Mesodermal cell (in vitro differentiated cells): ENCODE measurements at regions not wholly inside any gene's neighbourhood (a gene's known extent, or its start where the extent isn't known, plus 50 kb on each side); places are given as distances from the start of the nearest gene placed in this dataset.
"Not testable (repeated sequence)": the region's sequence is repeated elsewhere in the genome, so short reads cannot be mapped to it uniquely, and the experiment has no call there.

Source experiments
- H3K27ac ChIP-seq: 2 replicates; pipeline ENCODE4 v1.7.0; 2013; ENCODE audit warnings: mild to moderate bottlenecking, low read depth, low read length, moderate library complexity; ENCODE audit not compliant: severe bottlenecking
- H3K36me3 ChIP-seq: 2 replicates; pipeline ENCODE4 v1.7.1; 2013; ENCODE audit warnings: mild to moderate bottlenecking, low read length, moderate library complexity; ENCODE audit not compliant: control insufficient read depth, insufficient read depth
- H3K4me1 ChIP-seq: one replicate; pipeline ENCODE4 v1.7.1; 2013; ENCODE audit warnings: mild to moderate bottlenecking, low read length; ENCODE audit not compliant: insufficient read depth, control insufficient read depth, poor library complexity, severe bottlenecking
- H3K4me3 ChIP-seq: 2 replicates; pipeline ENCODE4 v1.7.0; 2013; ENCODE audit warnings: low read length, control low read depth, mild to moderate bottlenecking; ENCODE audit not compliant: insufficient read depth, poor library complexity, severe bottlenecking; ENCODE audit errors: extremely low read depth
- H3K9me3 ChIP-seq: 2 replicates; pipeline ENCODE4 v1.7.1; 2013; ENCODE audit warnings: mild to moderate bottlenecking, low read length, moderate library complexity; ENCODE audit not compliant: control insufficient read depth
- WGBS, 2 experiments: methylation state at CpG; one replicate each; pipeline ENCODE4 v1.1.5; 2013; ENCODE audit warnings: missing lambda C conversion rate in 2 of 2; ENCODE audit not compliant: insufficient coverage in 2 of 2; 5-methylcytosine and 5-hydroxymethylcytosine counted together

- no peak overlapping the region for H3K27ac ChIP-seq
- no peak overlapping the region for H3K4me3 ChIP-seq
- H3K4me1 ChIP-seq: no peaks in the 10 kb centered on the region
- 88 to 95% methylated on average over 2 of the region's 2 CpGs for WGBS, 2 experiments
- H3K9me3 ChIP-seq: no peaks in the 10 kb centered on the region
- H3K36me3 ChIP-seq: no peaks in the 10 kb centered on the region
Observed at GRCh38 chr4:115970859-115971258, 857.4 kb upstream of the NDST4 start.

GRCh38 chr4:115969756-115970155 is 856.3 kb upstream of the NDST4 start:
- no peak overlapping the region for H3K4me3 ChIP-seq
- H3K36me3 ChIP-seq: no peaks in the 10 kb centered on the region
- no peak overlapping the region for H3K27ac ChIP-seq
- WGBS, 2 experiments: 86 to 100% methylated on average over 1 of the region's 1 CpG
- H3K4me1 ChIP-seq: no peaks in the 10 kb centered on the region
- no peaks in the 10 kb centered on the region for H3K9me3 ChIP-seq

- Histone ChIP-seq H3K27ac (no peak overlapping the region), H3K36me3 (no peaks in the 10 kb centered on the region), H3K4me1 (no peaks in the 10 kb centered on the region), H3K4me3 (no peak overlapping the region), H3K9me3 (no peaks in the 10 kb centered on the region)
- WGBS, 2 experiments: 100% methylated on average over 2 of the region's 3 CpGs; no CpG with 5 or more reads in 1 of the 2 experiments
Observed at GRCh38 chr4:115965588-115965987, 852.2 kb upstream of the NDST4 start.

- WGBS, 2 experiments: 100% methylated on average over 1 of the region's 6 CpGs; no CpG with 5 or more reads in 1 of the 2 experiments
- H3K9me3 ChIP-seq, H3K4me3 ChIP-seq, H3K27ac ChIP-seq, H3K4me1 ChIP-seq, H3K36me3 ChIP-seq: not testable (repeated sequence)
Observed at GRCh38 chr4:115956054-115956796, 842.8 kb upstream of the NDST4 start.

GRCh38 chr4:115950806-115951205 is 837.4 kb upstream of the NDST4 start:
- Histone ChIP-seq H3K27ac (no peak overlapping the region), H3K4me3 (no peak overlapping the region), H3K36me3 (no peaks in the 10 kb centered on the region), H3K4me1 (no peaks in the 10 kb centered on the region), H3K9me3 (no peaks in the 10 kb centered on the region)
- 88 to 96% methylated on average over 10 of the region's 10 CpGs for WGBS, 2 experiments

- H3K36me3 ChIP-seq, H3K4me3 ChIP-seq, H3K27ac ChIP-seq, H3K9me3 ChIP-seq, H3K4me1 ChIP-seq: not testable (repeated sequence)
- no CpG with 5 or more reads among the region's 3 CpGs for WGBS, 2 experiments
Observed at GRCh38 chr4:115949974-115950743, 836.7 kb upstream of the NDST4 start.

GRCh38 chr4:115945026-115945425 is 831.6 kb upstream of the NDST4 start:
- 83% methylated on average over 2 of the region's 3 CpGs; no CpG with 5 or more reads in 1 of the 2 experiments for WGBS, 2 experiments

GRCh38 chr4:115944146-115944905 is 830.9 kb upstream of the NDST4 start:
- Histone ChIP-seq H3K9me3 (peaks cover 5% of the 10 kb centered on the region), H3K4me1 (no peaks in the 10 kb centered on the region), H3K27ac (no peak overlapping the region), H3K36me3 (no peaks in the 10 kb centered on the region), H3K4me3 (no peak overlapping the region)
- WGBS, 2 experiments: 90% methylated on average over 3 of the region's 5 CpGs; no CpG with 5 or more reads in 1 of the 2 experiments

More at GRCh38 chr4:115945026-115945425, 831.6 kb upstream of the NDST4 start:
- Histone ChIP-seq H3K4me1 (no peaks in the 10 kb centered on the region), H3K27ac (no peak overlapping the region), H3K4me3 (no peak overlapping the region), H3K9me3 (peaks cover 5% of the 10 kb centered on the region), H3K36me3 (no peaks in the 10 kb centered on the region)

GRCh38 chr4:115938764-115939443 is 825.5 kb upstream of the NDST4 start:
- Histone ChIP-seq H3K4me1 (no peaks in the 10 kb centered on the region), H3K36me3 (no peaks in the 10 kb centered on the region), H3K9me3 (peaks cover 4% of the 10 kb centered on the region), H3K4me3 (no peak overlapping the region), H3K27ac (no peak overlapping the region)
- WGBS, 2 experiments: no CpG with 5 or more reads among the region's 4 CpGs

- Histone ChIP-seq H3K27ac (no peak overlapping the region), H3K4me3 (no peak overlapping the region), H3K4me1 (no peaks in the 10 kb centered on the region), H3K9me3 (no peaks in the 10 kb centered on the region), H3K36me3 (no peaks in the 10 kb centered on the region)
- WGBS, 2 experiments: no CpG with 5 or more reads among the region's 1 CpG
Observed at GRCh38 chr4:115929373-115929772, 816.0 kb upstream of the NDST4 start.
